ENCODE measurements at regions not wholly inside any gene's neighbourhood (a gene's known extent, or its start where the extent isn't known, plus 50 kb on each side); places are given as distances from the start of the nearest gene placed in this dataset.

GRCh38 chr9:11709567-11709966, 983.6 kb upstream of the TYRP1 start:
- DNase-seq (ENCODE audit: low read depth, low spot score), result no peak

GRCh38 chr9:11713077-11713476, 980.1 kb upstream of the TYRP1 start:
- no peak for DNase-seq (ENCODE audit: low read depth, low spot score)

- no peak for DNase-seq (ENCODE audit: low read depth, low spot score)
Observed at GRCh38 chr9:11722957-11723356, 970.2 kb upstream of the TYRP1 start.

- no peak for DNase-seq (ENCODE audit: low read depth, low spot score)
Observed at GRCh38 chr9:11726659-11727058, 966.5 kb upstream of the TYRP1 start.

GRCh38 chr9:11735391-11735790, 957.8 kb upstream of the TYRP1 start:
- DNase-seq (ENCODE audit: low read depth, low spot score), result no peak

GRCh38 chr9:11742471-11742870, 950.7 kb upstream of the TYRP1 start:
- no peak for DNase-seq (ENCODE audit: low read depth, low spot score)

GRCh38 chr9:11743356-11743755, 949.8 kb upstream of the TYRP1 start:
- DNase-seq (ENCODE audit: low read depth, low spot score), result no peak

GRCh38 chr9:11749396-11749795, 943.8 kb upstream of the TYRP1 start:
- DNase-seq (ENCODE audit: low read depth, low spot score), result no peak

GRCh38 chr9:11755951-11756350, 937.2 kb upstream of the TYRP1 start:
- no peak for DNase-seq (ENCODE audit: low read depth, low spot score)

- DNase-seq (ENCODE audit: low read depth, low spot score), result no peak
Observed at GRCh38 chr9:11757408-11757807, 935.8 kb upstream of the TYRP1 start.

- DNase-seq (ENCODE audit: low read depth, low spot score), result no peak
Observed at GRCh38 chr9:11758016-11758415, 935.2 kb upstream of the TYRP1 start.

- no peak for DNase-seq (ENCODE audit: low read depth, low spot score)
Observed at GRCh38 chr9:11779971-11780370, 913.2 kb upstream of the TYRP1 start.

- no peak for DNase-seq (ENCODE audit: low read depth, low spot score)
Observed at GRCh38 chr9:11792870-11793269, 900.3 kb upstream of the TYRP1 start.

- no peak for DNase-seq (ENCODE audit: low read depth, low spot score)
Observed at GRCh38 chr9:11794984-11795383, 898.2 kb upstream of the TYRP1 start.

- DNase-seq (ENCODE audit: low read depth, low spot score), result no peak
Observed at GRCh38 chr9:11805969-11806368, 887.2 kb upstream of the TYRP1 start.

- DNase-seq (ENCODE audit: low read depth, low spot score), result no peak
Observed at GRCh38 chr9:11821306-11821975, 871.7 kb upstream of the TYRP1 start.

- DNase-seq (ENCODE audit: low read depth, low spot score), result no peak
Observed at GRCh38 chr9:11828201-11828600, 865.0 kb upstream of the TYRP1 start.

- no peak for DNase-seq (ENCODE audit: low read depth, low spot score)
Observed at GRCh38 chr9:11833056-11833455, 860.1 kb upstream of the TYRP1 start.

- DNase-seq (ENCODE audit: low read depth, low spot score), result no peak
Observed at GRCh38 chr9:11868795-11869194, 824.4 kb upstream of the TYRP1 start.

GRCh38 chr9:11871852-11872251, 821.3 kb upstream of the TYRP1 start:
- no peak for DNase-seq (ENCODE audit: low read depth, low spot score)

- no peak for DNase-seq (ENCODE audit: low read depth, low spot score)
Observed at GRCh38 chr9:11872471-11872870, 820.7 kb upstream of the TYRP1 start.

GRCh38 chr9:11874414-11874813, 818.8 kb upstream of the TYRP1 start:
- no peak for DNase-seq (ENCODE audit: low read depth, low spot score)

GRCh38 chr9:11892401-11892800, 800.8 kb upstream of the TYRP1 start:
- no peak for DNase-seq (ENCODE audit: low read depth, low spot score)

GRCh38 chr9:11893331-11893730, 799.9 kb upstream of the TYRP1 start:
- peak; percentile 38 for DNase-seq (ENCODE audit: low read depth, low spot score)
